Hepatic stellate cell (primary cell): ENCODE measurements at regions not wholly inside any gene's neighbourhood (a gene's known extent, or its start where the extent isn't known, plus 50 kb on each side); places are given as distances from the start of the nearest gene placed in this dataset.

Experiments used
- DNase-seq: peaks from one replicate; pipeline ENCODE4 v3.0.0; 2011; ENCODE audit warnings: low spot score

DNA sequence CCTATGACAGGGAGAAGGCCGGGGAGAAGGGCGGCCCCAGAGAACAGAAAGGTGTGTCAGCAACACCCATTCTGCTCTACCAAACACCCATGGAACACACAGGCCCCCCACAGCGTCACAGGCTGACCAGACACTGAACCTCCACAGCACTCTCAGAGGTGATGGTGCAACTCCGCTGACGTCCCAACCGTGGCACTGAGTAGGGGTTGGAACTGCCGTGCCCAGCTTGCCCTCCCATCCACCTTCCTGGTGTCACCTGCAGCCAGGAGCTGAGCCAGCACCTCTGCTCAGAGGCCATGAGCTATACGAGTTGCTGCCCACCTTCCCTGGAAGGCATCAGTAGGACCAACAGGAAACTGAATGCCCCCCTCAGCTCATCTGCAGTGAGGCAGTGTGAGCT, 412.9 kb upstream of the SALL3 start:
- DNase-seq, result no peak

DNA sequence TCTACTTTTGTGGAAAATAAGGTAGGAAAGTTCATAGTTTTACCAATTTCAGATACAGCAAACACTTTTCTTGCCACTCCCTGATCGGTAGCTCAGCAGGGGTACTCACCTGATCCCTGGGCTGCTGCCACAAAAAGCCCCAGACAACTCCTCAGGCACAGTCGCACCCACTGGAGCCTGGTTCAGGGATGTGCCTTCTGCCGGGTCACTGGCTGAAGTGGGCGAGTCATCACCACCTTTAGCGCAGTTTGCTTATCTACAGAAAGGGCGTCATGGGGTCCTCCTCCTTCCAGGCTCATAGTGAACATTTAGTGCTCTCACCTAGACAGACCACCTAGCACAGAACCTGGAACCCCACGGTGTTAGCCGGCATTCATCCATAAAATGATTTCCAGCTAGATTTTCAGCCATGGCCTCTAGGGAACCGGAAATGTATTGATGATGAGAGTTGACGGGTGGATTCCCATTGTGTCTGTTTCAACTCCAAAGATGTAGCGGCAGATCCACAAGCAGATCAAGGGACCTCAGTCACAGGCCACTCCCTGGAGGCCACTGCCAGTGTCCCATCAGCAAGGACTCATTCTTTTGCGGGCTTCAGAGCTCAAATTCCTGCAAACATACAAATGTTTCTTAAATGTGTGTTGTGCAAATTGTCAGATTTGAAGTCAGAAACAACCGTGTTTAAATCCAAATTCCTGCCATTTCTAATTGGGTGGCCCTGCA, 408.4 kb upstream of the SALL3 start:
- DNase-seq, result no peak

- DNase-seq, result no peak
Observed at GRCh38 chr18:78571831-78572347, 407.7 kb upstream of the SALL3 start.

DNA sequence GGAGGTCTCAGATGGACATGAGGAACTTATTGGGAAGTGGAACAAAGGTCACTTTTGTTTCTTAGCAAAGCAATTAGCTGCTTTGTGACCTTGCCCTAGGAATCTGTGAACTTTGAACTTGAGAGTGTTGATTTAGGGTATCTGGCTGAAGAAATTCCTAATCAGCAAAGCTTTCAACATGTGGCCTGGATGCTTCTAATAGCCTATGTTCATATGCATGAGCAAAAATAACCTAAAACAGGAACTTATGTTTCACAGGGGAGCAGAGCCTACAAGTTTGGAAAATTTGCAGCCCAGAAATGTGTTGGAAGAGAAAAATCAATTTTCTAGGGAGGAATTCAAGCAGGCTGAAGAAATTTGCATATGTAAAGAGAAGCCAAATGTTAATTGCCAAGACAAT, 405.8 kb upstream of the SALL3 start:
- no peak for DNase-seq

- no peak for DNase-seq
Observed at GRCh38 chr18:78576967-78577366, 402.7 kb upstream of the SALL3 start.

- no peak for DNase-seq
Observed at GRCh38 chr18:78579449-78579848, 400.2 kb upstream of the SALL3 start.

DNA sequence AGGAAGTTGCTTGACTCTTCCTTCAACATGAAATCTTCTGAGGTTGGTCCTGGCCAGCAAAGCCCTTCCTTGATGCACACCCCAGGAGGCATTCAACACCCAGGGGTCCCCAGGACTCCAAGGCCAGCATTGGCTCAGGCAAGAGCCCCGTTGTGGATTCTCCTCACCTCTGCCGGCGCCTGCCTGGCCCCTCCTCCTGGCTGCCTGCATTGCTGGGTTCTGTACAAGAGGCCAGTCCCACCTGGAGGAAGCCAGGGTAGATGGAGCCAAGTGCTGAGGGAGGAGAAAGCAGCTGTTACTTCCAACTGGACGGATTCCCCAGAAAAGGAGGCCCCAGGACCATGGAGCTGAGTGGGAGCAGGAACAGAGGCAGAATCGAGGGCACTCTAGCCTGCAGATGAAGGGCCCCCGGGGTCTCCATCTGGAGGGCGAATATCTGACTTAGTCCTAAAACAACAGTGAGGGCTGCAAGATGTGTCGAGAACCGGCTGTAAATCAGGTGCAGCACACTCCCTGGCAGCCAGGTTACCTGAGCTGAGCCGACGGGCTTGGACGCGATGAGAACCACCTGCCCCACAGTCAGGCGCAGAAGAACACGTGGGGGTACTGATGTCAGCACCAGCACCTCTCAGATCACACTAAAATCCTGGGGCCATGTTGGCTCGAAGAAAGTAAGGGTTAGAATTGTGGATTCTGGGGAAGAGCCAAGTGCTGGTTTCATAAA, 399.6 kb upstream of the SALL3 start:
- DNase-seq, result no peak

DNA sequence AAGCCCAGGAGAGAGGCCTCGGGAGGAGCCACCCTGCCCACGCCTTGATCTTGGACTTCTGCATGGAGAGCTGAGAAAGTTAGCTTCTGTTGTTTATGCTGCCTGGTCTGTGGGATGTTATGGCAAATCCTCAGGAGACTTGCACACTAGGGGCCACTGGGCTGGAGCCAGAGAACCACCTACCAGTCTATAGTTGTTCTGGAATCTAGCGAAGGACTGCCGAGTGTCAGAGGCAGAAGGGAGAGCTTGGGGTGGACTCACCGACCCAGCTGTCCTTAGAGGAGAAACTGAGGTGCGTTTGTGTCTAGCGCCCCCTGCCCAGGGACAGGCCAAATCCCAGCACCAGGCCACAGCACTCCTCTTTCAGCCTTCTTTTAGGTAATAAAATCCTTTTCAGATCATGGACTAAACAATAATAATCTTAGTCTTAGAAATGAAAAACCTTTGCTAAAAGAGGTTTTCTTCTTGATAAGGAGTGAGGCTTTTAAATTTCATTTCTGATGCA, 398.7 kb upstream of the SALL3 start:
- DNase-seq, result no peak

- DNase-seq, result no peak
Observed at GRCh38 chr18:78582181-78582709, 397.4 kb upstream of the SALL3 start.

- no peak for DNase-seq
Observed at GRCh38 chr18:78582898-78583738, 396.5 kb upstream of the SALL3 start.

DNA sequence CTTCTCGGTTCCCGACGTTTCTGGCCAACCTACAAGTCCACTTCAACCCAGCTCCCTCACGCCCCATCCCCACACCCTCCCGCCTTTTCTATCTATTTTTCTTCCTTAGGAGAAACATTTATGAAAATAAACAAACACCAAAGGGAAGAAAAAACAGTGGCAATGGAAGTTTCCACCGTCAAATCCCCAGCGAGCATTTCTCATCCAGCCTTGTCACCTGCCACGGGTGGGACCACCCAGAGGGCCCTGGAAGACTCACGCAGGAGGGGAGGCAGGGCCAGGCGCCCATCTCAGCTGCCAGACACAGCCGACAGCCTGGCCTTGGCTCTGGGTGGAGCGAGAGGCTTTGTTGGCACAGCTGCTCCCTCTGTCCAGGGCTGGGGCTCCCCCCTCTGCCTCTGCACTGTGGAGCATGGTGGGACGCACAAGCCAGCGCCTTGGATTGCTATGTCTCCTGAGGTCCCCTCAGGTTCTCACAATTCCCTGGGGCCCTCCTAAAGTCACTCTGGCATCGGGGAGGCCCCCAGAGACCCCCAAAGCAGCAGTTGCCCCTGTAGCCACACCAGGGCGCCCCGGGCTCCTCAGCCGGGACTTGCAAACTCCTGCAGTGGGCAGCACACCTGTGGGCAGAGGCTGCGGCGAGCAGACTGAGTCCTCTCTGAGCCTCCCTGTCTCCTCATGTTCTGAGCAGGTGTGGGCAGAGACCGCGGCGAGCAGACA, 395.7 kb upstream of the SALL3 start:
- DNase-seq, result no peak

DNA sequence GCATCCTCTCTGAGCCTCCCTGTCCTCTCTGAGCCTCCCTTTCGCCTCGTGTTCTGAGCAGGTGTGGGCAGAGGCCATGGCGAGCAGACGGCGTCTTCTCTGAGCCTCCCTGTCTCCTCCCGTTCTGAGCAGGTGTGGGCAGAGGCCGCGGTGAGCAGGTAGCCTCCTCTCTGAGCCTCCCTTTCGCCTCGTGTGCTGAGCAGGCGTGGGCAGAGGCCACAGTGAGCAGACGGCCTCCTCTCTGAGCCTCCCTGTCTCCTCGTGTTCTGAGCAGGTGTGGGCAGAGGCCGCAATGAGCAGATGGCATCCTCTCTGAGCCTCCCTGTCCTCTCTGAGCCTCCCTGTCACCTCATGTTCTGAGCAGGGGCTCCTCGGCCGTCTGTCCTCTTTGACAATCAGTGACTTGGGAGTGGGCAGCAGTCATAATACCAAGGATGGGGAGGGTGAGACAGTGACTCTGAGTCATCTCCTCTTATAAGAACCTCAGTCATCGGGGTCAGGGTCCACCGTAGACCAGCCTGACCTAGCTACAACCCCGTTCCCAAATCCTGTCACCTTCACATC, 395.1 kb upstream of the SALL3 start:
- no peak for DNase-seq

DNA sequence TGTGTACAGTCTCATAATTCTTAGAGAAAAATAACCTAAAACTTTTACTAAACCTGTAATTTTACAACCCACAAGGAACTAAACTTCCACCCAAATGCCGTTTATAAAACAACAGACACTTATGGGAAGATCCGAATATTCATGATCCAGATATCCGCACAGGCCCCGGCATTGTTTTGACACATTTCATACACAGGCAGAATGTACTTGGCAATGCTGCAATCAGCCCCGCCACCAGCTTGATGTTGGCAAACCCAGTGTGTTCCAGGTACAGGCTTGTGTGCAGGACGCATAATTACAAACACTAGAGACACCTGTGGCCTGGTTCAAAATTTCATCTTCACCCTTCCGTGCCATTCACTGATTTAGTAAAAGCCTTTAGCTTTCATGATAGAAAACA, 393.0 kb upstream of the SALL3 start:
- DNase-seq, result no peak

DNA sequence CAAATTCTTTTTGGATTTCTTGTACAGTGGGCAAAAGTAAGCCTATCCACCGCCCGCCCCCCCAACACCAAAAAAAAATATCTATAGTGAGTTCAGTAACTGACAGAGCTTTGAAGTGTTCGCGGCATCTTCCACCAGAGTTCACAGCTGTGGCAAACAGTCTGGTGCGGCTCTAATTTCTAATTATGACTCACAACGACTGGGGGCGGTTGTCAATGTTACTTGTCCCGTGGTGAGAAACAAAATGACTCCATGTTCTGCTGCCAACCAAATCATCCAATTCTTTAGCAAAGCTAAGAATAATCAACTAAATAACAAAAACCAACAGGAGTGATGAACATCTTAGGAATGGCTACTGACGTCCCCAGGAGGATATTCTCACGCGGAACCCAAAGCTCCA, 392.5 kb upstream of the SALL3 start:
- DNase-seq, result no peak

- no peak for DNase-seq
Observed at GRCh38 chr18:78587626-78588600, 391.7 kb upstream of the SALL3 start.

DNA sequence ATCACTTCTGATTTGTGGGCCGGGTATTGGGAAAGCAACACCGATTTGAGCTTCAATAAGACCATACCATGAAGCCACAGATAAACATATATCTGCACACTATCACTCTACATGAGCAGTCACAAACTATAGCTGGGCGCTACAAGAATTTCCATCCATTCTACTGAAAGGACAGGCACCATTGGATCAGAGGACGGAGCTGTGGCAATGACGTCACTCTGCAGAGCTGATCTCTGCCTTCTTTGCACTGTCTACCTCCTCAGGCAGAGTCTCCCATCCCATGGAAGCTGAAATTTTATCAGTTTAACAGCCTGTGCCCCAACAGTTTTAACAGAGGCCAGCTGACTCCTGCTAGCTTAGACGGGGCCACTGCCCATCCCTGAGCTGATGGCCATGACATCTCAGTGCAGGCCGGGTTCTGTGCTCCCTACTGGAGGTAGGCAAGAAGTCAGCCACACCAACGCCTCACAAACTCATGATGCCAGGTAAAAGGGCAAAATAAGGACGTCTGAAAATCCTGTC, 389.6 kb upstream of the SALL3 start:
- no peak for DNase-seq

- no peak for DNase-seq
Observed at GRCh38 chr18:78595453-78595852, 384.2 kb upstream of the SALL3 start.

DNA sequence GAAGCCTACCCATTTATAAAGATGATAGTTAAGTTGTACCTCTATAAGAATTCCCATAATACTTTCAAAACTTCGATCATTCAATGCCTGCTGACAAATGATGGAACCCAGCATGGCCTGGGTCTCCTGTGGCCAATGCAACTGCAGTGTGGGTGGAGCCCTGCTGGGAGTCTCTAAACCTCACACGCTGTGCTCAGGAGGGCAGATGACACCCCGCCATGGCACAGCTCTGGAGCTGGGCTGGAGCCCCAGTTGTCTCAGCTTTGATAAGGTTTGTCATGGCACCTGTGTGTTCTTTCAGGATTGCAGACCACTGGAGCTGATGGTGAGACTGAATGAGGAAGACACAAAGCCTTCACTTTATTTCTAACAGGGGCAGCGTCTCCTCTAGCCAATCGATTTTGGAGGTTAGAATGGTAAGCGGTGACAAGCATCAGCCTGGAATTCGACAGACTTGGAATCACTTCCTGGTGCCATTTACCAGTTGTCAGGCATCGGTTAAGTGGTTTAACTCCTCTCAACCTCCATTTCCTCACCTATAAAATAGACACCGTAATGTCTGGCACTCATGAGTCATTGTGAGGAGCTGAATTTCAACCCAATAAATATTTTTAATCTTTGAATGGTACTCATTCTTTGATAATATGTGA, 383.6 kb upstream of the SALL3 start:
- DNase-seq, result no peak

DNA sequence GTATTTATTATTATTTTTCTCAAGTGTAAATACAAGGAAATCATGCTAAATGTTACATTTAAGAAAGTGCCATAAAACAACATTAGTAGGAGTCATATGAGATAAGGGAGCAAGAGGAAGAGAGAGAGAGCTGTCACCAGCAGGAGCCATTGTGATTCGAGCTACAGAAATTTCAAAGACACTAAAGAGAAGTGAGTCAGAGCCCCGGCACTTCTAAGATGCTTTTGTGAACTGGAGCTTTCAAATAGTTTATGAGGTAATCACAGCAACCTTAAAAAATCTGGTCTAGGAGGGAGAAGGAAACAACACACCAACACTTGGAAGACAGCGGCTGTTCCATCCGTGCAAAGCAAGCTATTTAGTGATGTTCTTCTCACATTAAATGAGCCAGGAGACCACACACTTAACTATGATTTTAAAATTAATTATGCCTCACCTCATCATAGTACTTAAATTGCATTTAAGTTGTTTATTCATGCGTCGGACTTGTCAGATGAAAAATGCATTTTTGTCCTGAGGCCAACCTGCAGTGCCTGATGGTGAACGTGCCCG, 382.7 kb upstream of the SALL3 start:
- DNase-seq, result no peak
